Nephron progenitor cell (in vitro differentiated cells): ENCODE measurements at regions not wholly inside any gene's neighbourhood (a gene's known extent, or its start where the extent isn't known, plus 50 kb on each side); places are given as distances from the start of the nearest gene placed in this dataset.

ENCODE experiments used
- DNase-seq: peaks from one replicate; pipeline ENCODE4 v3.0.0; 2021
- H3K27ac Mint-ChIP-seq: 2 replicates; pipeline ENCODE4 v1.8.0; 2021; ENCODE audit warnings: mild to moderate bottlenecking, moderate library complexity, mixed read lengths
- H3K27me3 Mint-ChIP-seq: 2 replicates; pipeline ENCODE4 v1.8.0; 2021; ENCODE audit warnings: mild to moderate bottlenecking, low read depth, mixed read lengths; ENCODE audit not compliant: poor library complexity
- H3K36me3 Mint-ChIP-seq: 2 replicates; pipeline ENCODE4 v1.8.0; 2021; ENCODE audit warnings: low read depth, mixed read lengths
- H3K4me1 Mint-ChIP-seq: 2 replicates; pipeline ENCODE4 v1.8.0; 2021; ENCODE audit warnings: mixed read lengths
- H3K4me3 Mint-ChIP-seq: 2 replicates; pipeline ENCODE4 v1.8.0; 2021; ENCODE audit warnings: mild to moderate bottlenecking, moderate library complexity, mixed read lengths
- H3K9me3 Mint-ChIP-seq: 2 replicates; pipeline ENCODE4 v1.8.0; 2021; ENCODE audit warnings: mild to moderate bottlenecking, moderate library complexity, mixed read lengths
- TF ChIP-seq, protein P1 (sequence below): fragments of 200-600 bp; sonication (generic); IDR thresholded peaks from 2 replicates; pipeline ENCODE4 v1.5.0; 2021; ENCODE audit warnings: antibody characterized with exemption

DNA sequence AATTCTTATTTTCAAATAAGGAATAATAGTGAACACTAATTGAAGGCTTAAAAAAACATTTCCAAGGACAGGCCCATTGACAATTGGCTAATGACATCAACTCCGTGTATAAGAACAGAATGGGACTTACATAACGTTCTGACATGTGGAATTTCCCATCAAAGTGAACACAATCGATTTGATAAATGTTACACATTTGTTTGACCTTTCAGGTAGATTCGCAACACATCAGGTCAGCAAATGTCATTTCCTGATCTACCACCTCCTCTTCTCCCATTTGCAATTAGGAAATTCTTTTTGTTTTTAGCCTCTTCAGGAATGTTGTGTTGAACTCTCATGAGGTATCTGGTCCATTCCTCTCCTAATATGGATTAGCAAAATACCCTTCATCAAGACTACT is 292.9 kb upstream of the SLC14A2 start:
- Mint-ChIP-seq H3K4me1 (peaks cover 66% of the 10 kb centered on the region), H3K4me3 (no peak overlapping the region), H3K9me3 (no peaks in the 10 kb centered on the region), H3K36me3 (no peaks in the 10 kb centered on the region), H3K27ac (no peak overlapping the region), H3K27me3 (no peaks in the 10 kb centered on the region)
- DNase-seq = no peak
- TF ChIP-seq, protein P1, sequence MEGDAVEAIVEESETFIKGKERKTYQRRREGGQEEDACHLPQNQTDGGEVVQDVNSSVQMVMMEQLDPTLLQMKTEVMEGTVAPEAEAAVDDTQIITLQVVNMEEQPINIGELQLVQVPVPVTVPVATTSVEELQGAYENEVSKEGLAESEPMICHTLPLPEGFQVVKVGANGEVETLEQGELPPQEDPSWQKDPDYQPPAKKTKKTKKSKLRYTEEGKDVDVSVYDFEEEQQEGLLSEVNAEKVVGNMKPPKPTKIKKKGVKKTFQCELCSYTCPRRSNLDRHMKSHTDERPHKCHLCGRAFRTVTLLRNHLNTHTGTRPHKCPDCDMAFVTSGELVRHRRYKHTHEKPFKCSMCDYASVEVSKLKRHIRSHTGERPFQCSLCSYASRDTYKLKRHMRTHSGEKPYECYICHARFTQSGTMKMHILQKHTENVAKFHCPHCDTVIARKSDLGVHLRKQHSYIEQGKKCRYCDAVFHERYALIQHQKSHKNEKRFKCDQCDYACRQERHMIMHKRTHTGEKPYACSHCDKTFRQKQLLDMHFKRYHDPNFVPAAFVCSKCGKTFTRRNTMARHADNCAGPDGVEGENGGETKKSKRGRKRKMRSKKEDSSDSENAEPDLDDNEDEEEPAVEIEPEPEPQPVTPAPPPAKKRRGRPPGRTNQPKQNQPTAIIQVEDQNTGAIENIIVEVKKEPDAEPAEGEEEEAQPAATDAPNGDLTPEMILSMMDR = no peak

DNA sequence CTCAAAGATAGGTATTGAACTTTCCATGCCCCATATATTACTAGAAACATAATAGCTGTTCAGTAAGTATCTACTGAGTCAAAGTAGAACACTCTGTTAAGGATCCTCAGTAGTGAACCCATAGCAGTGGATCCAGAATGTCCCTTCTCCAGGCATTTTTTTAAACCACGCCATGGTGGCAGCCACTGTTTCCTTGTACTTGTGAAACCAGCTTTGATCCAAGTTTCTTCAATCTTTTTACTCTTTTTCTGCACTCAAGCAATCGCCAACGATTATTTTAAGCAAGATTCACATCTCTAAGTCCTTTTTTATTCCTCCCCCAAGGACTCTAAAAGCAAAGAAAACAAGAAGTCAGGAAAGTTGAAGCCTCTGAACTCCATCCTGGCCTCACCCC is 291.2 kb upstream of the SLC14A2 start:
- Mint-ChIP-seq H3K27me3 (no peaks in the 10 kb centered on the region), H3K9me3 (no peaks in the 10 kb centered on the region), H3K27ac (peak overlapping the region; percentile 97), H3K36me3 (no peaks in the 10 kb centered on the region), H3K4me1 (peaks cover 82% of the 10 kb centered on the region), H3K4me3 (peak overlapping the region; percentile 49)
- TF ChIP-seq, protein P1 = no peak
- DNase-seq = no peak

DNA sequence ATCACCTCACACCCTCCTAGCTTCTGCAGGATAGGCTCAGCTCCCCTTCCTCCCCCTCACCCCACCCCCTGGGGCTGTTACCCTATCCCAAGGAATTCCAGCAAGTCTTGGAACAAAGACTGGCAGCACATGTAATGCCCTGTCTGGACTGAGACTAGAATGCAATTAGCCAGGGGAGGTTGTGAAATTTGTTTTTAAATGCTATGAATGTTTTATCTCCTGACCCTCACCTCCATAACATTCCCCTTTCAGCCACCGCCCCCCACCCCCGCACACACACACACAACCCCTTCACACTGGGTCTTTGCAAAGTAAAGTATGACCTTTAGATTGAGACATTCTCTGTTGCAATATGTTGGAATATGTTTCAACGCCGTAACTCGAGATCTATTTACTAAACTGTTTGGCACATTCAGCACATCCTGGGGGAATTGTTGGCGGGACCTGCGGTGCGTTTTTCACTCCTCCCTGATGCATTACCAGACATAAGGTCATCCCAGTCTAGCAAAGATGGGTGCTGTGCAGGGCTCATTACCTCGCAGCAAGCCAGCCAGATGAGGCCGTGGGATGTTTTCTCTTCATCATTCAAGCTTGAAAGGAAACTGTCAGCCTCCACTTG is 290.7 kb upstream of the SLC14A2 start:
- Mint-ChIP-seq H3K4me1 (peaks cover 87% of the 10 kb centered on the region), H3K9me3 (no peaks in the 10 kb centered on the region), H3K27me3 (no peaks in the 10 kb centered on the region), H3K27ac (peak overlapping the region; percentile 97), H3K36me3 (no peaks in the 10 kb centered on the region), H3K4me3 (peak overlapping the region; percentile 49)
- DNase-seq = peak; percentile 54
- TF ChIP-seq, protein P1 = no peak

DNA sequence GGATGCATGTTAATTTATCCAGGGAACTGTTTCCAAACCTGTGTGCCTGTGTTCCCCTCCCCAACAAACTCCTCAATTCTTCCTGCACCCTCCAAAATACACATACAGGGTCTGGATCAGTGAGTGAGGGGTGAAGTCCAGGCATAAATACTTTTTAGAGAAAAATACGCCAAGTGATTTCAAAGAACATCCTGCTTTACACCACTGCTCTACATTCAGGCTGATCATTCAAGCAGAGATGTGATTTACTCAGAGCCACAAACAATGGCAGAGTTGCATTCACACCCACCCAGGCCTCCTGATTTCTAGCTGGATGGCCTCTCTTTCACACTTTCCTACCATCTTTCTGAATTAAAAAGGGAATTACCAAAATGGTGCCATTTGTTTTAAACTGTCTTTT is 289.5 kb upstream of the SLC14A2 start:
- H3K27me3 Mint-ChIP-seq = no peaks in the 10 kb centered on the region
- no peaks in the 10 kb centered on the region for H3K36me3 Mint-ChIP-seq
- H3K4me3 Mint-ChIP-seq = peak overlapping the region; percentile 12
- DNase-seq = no peak
- peaks cover 98% of the 10 kb centered on the region for H3K4me1 Mint-ChIP-seq
- H3K27ac Mint-ChIP-seq = peak overlapping the region; percentile 53
- H3K9me3 Mint-ChIP-seq = no peaks in the 10 kb centered on the region
- TF ChIP-seq, protein P1 = no peak

DNA sequence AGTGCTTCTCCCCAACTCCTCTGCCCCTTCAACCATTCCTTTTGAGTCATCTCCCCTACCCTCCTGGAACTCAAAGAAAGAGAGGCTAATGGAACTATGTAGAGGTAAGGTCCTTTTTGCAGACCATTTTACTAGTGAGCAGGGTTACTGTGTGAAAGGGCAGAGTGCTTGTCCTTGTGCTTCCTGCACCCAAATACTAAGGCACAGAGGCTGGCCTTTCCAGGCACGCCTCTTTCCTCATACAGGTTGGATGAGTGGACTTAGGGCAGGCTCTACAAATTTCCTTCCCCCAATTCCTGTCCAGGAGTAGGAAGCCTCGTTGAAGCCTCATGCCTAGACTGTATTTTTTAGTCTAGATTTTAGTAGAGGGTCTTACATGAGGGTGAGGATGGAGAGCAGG is 288.8 kb upstream of the SLC14A2 start:
- Mint-ChIP-seq H3K4me1 (peaks cover 91% of the 10 kb centered on the region), H3K27me3 (no peaks in the 10 kb centered on the region), H3K36me3 (no peaks in the 10 kb centered on the region), H3K4me3 (peak overlapping the region; percentile 17), H3K27ac (peak overlapping the region; percentile 53), H3K9me3 (no peaks in the 10 kb centered on the region)
- TF ChIP-seq, protein P1 = no peak
- no peak for DNase-seq

DNA sequence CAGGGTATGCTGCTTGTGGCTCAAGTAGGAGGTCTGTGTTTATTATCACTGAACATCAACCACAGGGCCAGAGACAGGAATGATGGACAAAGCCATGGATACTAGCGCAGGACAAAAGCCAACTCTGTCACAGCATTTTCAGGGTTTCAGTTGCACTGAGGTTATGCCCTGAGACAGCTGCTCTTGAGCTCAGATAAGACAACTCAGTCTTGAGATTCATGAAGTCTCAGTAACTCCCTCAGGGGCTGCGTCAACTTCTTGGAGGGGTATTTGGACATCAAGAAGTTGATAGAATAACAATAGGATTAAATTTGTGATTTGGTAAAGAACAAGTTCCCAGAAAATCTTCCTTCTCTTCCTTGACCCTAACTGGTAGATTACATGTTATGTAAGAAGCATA is 287.0 kb upstream of the SLC14A2 start:
- Mint-ChIP-seq H3K4me3 (peak overlapping the region; percentile 43), H3K4me1 (peaks cover 80% of the 10 kb centered on the region), H3K27ac (peak overlapping the region; percentile 55), H3K36me3 (peaks cover 6% of the 10 kb centered on the region), H3K27me3 (no peaks in the 10 kb centered on the region), H3K9me3 (no peaks in the 10 kb centered on the region)
- DNase-seq = no peak
- TF ChIP-seq, protein P1 = no peak
